ENCODE measurements at regions not wholly inside any gene's neighbourhood (a gene's known extent, or its start where the extent isn't known, plus 50 kb on each side); places are given as distances from the start of the nearest gene placed in this dataset.

GRCh38 chr2:140027320-140027719 is 1247.1 kb upstream of the NXPH2 start:
- Mint-ChIP-seq H3K4me1 (ENCODE audit: unreplicated experiment) (no peaks in the 10 kb centered on the region), H3K9me3 (ENCODE audit: unreplicated experiment) (no peaks in the 10 kb centered on the region), H3K36me3 (ENCODE audit: unreplicated experiment) (no peaks in the 10 kb centered on the region), H3K27me3 (ENCODE audit: unreplicated experiment) (peaks cover 2% of the 10 kb centered on the region), H3K4me3 (ENCODE audit: unreplicated experiment) (no peak overlapping the region), H3K27ac (ENCODE audit: unreplicated experiment) (no peak overlapping the region)
- TF ChIP-seq CTCF (IDR thresholded peaks at IDR 0.05) = no peak
- DNase-seq (ENCODE audit: extremely low spot score, unreplicated experiment) = no peak

GRCh38 chr2:140023291-140023690 is 1243.1 kb upstream of the NXPH2 start:
- TF ChIP-seq CTCF (IDR thresholded peaks at IDR 0.05) = no peak
- no peaks in the 10 kb centered on the region for H3K4me1 Mint-ChIP-seq (ENCODE audit: unreplicated experiment)
- no peak for DNase-seq (ENCODE audit: extremely low spot score, unreplicated experiment)
- H3K9me3 Mint-ChIP-seq (ENCODE audit: unreplicated experiment) = no peaks in the 10 kb centered on the region
- no peak overlapping the region for H3K4me3 Mint-ChIP-seq (ENCODE audit: unreplicated experiment)
- H3K36me3 Mint-ChIP-seq (ENCODE audit: unreplicated experiment) = no peaks in the 10 kb centered on the region
- peaks cover 6% of the 10 kb centered on the region for H3K27me3 Mint-ChIP-seq (ENCODE audit: unreplicated experiment)
- no peak overlapping the region for H3K27ac Mint-ChIP-seq (ENCODE audit: unreplicated experiment)

- H3K9me3 Mint-ChIP-seq (ENCODE audit: unreplicated experiment) = no peaks in the 10 kb centered on the region
- no peaks in the 10 kb centered on the region for H3K4me1 Mint-ChIP-seq (ENCODE audit: unreplicated experiment)
- TF ChIP-seq CTCF (IDR thresholded peaks at IDR 0.05) = no peak
- H3K27ac Mint-ChIP-seq (ENCODE audit: unreplicated experiment) = no peak overlapping the region
- H3K4me3 Mint-ChIP-seq (ENCODE audit: unreplicated experiment) = no peak overlapping the region
- no peaks in the 10 kb centered on the region for H3K36me3 Mint-ChIP-seq (ENCODE audit: unreplicated experiment)
- DNase-seq (ENCODE audit: extremely low spot score, unreplicated experiment) = no peak
- peaks cover 6% of the 10 kb centered on the region for H3K27me3 Mint-ChIP-seq (ENCODE audit: unreplicated experiment)
These were observed 1238.4 kb upstream of the NXPH2 start for GRCh38 chr2:140018541-140018940.

GRCh38 chr2:140014204-140014546 is 1234.0 kb upstream of the NXPH2 start:
- Mint-ChIP-seq H3K27ac (ENCODE audit: unreplicated experiment) (no peak overlapping the region), H3K9me3 (ENCODE audit: unreplicated experiment) (no peaks in the 10 kb centered on the region), H3K36me3 (ENCODE audit: unreplicated experiment) (no peaks in the 10 kb centered on the region), H3K27me3 (ENCODE audit: unreplicated experiment) (no peaks in the 10 kb centered on the region), H3K4me1 (ENCODE audit: unreplicated experiment) (no peaks in the 10 kb centered on the region), H3K4me3 (ENCODE audit: unreplicated experiment) (no peak overlapping the region)
- no peak for DNase-seq (ENCODE audit: extremely low spot score, unreplicated experiment)
- no peak for TF ChIP-seq CTCF (IDR thresholded peaks at IDR 0.05)

- H3K27ac Mint-ChIP-seq (ENCODE audit: unreplicated experiment) = no peak overlapping the region
- no peak overlapping the region for H3K4me3 Mint-ChIP-seq (ENCODE audit: unreplicated experiment)
- no peak for TF ChIP-seq CTCF (IDR thresholded peaks at IDR 0.05)
These were observed 1233.5 kb upstream of the NXPH2 start for GRCh38 chr2:140013545-140014203.

More at GRCh38 chr2:140013545-140014203, 1233.5 kb upstream of the NXPH2 start:
- H3K27me3 Mint-ChIP-seq (ENCODE audit: unreplicated experiment) = no peaks in the 10 kb centered on the region
- no peak for DNase-seq (ENCODE audit: extremely low spot score, unreplicated experiment)
- H3K4me1 Mint-ChIP-seq (ENCODE audit: unreplicated experiment) = no peaks in the 10 kb centered on the region
- H3K9me3 Mint-ChIP-seq (ENCODE audit: unreplicated experiment) = no peaks in the 10 kb centered on the region
- no peaks in the 10 kb centered on the region for H3K36me3 Mint-ChIP-seq (ENCODE audit: unreplicated experiment)
